ENCODE measurements at regions not wholly inside any gene's neighbourhood (a gene's known extent, or its start where the extent isn't known, plus 50 kb on each side); places are given as distances from the start of the nearest gene placed in this dataset.

DNA sequence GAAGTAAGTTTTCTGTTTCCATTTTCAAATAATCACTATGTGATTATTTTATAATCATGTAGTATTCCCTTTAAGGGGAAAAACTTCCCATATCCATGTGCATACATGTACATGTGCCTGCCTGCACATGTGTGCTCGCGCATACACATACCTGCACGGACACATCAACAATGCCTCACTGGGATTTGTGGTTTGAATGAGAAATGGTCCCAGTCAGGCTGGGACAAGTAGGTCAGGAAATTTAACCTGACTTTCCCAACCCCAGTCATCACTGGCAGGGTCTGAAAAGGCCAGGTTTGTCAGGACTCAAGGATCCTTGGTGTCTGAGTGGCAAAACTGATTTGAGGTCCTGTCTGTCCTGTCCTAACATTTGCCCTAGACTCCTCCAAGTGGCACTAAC lies 109.3 kb upstream of the MRPS22 start:
- no peak for TF ChIP-seq POLR2A (IDR thresholded peaks at IDR 0.05; ENCODE audit: insufficient read depth in 1 of 2, low read depth in 2 of 2, low read length in 2 of 2)
- no peak for TF ChIP-seq JUND (CRISPR knock-in tag; IDR thresholded peaks at IDR 0.05)
- TF ChIP-seq, protein P1, sequence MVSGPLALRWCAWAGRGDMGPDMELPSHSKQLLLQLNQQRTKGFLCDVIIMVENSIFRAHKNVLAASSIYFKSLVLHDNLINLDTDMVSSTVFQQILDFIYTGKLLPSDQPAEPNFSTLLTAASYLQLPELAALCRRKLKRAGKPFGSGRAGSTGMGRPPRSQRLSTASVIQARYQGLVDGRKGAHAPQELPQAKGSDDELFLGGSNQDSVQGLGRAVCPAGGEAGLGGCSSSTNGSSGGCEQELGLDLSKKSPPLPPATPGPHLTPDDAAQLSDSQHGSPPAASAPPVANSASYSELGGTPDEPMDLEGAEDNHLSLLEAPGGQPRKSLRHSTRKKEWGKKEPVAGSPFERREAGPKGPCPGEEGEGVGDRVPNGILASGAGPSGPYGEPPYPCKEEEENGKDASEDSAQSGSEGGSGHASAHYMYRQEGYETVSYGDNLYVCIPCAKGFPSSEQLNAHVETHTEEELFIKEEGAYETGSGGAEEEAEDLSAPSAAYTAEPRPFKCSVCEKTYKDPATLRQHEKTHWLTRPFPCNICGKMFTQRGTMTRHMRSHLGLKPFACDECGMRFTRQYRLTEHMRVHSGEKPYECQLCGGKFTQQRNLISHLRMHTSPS (CRISPR knock-in tag; IDR thresholded peaks at IDR 0.05; ENCODE audit: low read depth) = no peak
- no peak for TF ChIP-seq FOXK1 (CRISPR knock-in tag; IDR thresholded peaks at IDR 0.05; ENCODE audit: borderline replicate concordance, low read depth)
- no peak for TF ChIP-seq HNRNPLL (IDR thresholded peaks at IDR 0.05; ENCODE audit: low read depth, low read length, poor library complexity, severe bottlenecking)
- TF ChIP-seq, protein P2, sequence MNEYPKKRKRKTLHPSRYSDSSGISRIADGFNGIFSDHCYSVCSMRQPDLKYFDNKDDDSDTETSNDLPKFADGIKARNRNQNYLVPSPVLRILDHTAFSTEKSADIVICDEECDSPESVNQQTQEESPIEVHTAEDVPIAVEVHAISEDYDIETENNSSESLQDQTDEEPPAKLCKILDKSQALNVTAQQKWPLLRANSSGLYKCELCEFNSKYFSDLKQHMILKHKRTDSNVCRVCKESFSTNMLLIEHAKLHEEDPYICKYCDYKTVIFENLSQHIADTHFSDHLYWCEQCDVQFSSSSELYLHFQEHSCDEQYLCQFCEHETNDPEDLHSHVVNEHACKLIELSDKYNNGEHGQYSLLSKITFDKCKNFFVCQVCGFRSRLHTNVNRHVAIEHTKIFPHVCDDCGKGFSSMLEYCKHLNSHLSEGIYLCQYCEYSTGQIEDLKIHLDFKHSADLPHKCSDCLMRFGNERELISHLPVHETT (CRISPR knock-in tag; conservative IDR thresholded peaks at IDR 0.05) = no peak
- no peak for TF ChIP-seq DR1 (CRISPR knock-in tag; IDR thresholded peaks at IDR 0.05)
- TF ChIP-seq, protein P3, sequence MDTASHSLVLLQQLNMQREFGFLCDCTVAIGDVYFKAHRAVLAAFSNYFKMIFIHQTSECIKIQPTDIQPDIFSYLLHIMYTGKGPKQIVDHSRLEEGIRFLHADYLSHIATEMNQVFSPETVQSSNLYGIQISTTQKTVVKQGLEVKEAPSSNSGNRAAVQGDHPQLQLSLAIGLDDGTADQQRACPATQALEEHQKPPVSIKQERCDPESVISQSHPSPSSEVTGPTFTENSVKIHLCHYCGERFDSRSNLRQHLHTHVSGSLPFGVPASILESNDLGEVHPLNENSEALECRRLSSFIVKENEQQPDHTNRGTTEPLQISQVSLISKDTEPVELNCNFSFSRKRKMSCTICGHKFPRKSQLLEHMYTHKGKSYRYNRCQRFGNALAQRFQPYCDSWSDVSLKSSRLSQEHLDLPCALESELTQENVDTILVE (CRISPR knock-in tag; IDR thresholded peaks at IDR 0.05) = no peak
- no peak for TF ChIP-seq MTA1 (CRISPR knock-in tag; IDR thresholded peaks at IDR 0.05; ENCODE audit: borderline replicate concordance)
